ENCODE measurements at regions not wholly inside any gene's neighbourhood (a gene's known extent, or its start where the extent isn't known, plus 50 kb on each side); places are given as distances from the start of the nearest gene placed in this dataset. TPM values are rescaled to one million over a fixed set of nuclear protein-coding genes. Genes with fewer than 3 reads are reported as not detected.

DNA sequence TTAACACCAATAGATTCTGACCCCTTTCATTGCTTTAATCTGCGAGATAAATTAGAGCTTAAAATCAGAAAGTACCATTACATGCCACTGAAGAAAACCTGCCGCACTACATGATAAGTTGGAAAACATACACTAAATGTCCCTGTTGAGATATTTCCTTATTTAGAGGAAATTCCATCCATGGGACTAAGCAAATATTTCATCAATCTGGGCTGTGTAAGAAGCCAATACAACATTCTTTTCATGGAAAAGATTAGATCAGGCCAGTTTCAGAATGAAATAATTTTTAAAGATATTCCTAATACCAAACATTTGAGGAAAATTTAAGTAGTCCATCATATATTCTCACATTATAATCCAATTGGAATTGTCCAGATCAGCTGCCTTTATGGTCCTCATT lies 112.8 kb downstream of the LLPH start (continued):
- TF ChIP-seq, protein P1, sequence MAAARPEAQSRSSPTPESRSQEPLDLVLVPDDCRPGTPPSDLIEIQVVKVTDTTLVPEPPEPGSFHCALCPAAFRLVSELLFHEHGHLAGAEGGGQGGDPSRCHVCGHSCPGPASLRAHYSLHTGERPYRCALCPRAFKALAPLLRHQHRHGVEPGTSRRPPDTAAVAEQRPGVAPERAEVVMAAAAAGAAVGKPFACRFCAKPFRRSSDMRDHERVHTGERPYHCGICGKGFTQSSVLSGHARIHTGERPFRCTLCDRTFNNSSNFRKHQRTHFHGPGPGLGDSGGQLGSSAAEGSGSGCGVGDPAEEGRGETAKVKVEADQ (CRISPR knock-in tag; IDR thresholded peaks at IDR 0.05; ENCODE audit: borderline replicate concordance) = no peak
- TF ChIP-seq HINFP (CRISPR knock-in tag; IDR thresholded peaks at IDR 0.05; ENCODE audit: low read depth) (no peak), ZC3H13 (CRISPR knock-in tag; IDR thresholded peaks at IDR 0.05) (no peak), SNAI1 (CRISPR knock-in tag; IDR thresholded peaks at IDR 0.05; ENCODE audit: borderline replicate concordance) (no peak), ZNF766 (CRISPR knock-in tag; IDR thresholded peaks at IDR 0.05; ENCODE audit: borderline replicate concordance) (no peak), HIVEP1 (CRISPR knock-in tag; IDR thresholded peaks at IDR 0.05) (no peak), ZNF333 (CRISPR knock-in tag; IDR thresholded peaks at IDR 0.05; ENCODE audit: borderline replicate concordance) (no peak), ZMYM4 (CRISPR knock-in tag; IDR thresholded peaks at IDR 0.05) (no peak), ZNF746 (CRISPR knock-in tag; IDR thresholded peaks at IDR 0.05) (no peak), ZNF441 (CRISPR knock-in tag; IDR thresholded peaks at IDR 0.05; ENCODE audit: borderline replicate concordance) (no peak)

Small RNAs in the stretch of these regions (microRNA-seq; reads per million reads assigned to microRNA genes)
- not detected for gene MIR6074

Small RNAs in the stretch of these regions (small RNA-seq; reads per million reads assigned to genes)
- 0 reads per million in 3 experiments for gene MIR6074 (ENCODE audit: insufficient read depth in 2 of 3, insufficient read length in 3 of 3, low read depth in 2 of 3, low replicate concordance in 1 of 3)
- 0 reads per million in 3 experiments for gene RNA5SP362 (ENCODE audit: insufficient read depth in 2 of 3, insufficient read length in 3 of 3, low read depth in 2 of 3, low replicate concordance in 1 of 3)

Data from HepG2 (cell line).